Colonic mucosa (tissue), 4 donors: ENCODE measurements at regions not wholly inside any gene's neighbourhood (a gene's known extent, or its start where the extent isn't known, plus 50 kb on each side); places are given as distances from the start of the nearest gene placed in this dataset.
"Not testable (repeated sequence)": the region's sequence is repeated elsewhere in the genome, so short reads cannot be mapped to it uniquely, and the experiment has no call there.

Source experiments
- DNase-seq: peaks from one replicate; pipeline ENCODE4 v3.0.0-alpha.2; 2020
- H3K27ac ChIP-seq: fragments of 200-600 bp; one replicate; pipeline ENCODE4 v1.8.0; 2021
- H3K27me3 ChIP-seq: fragments of 200-600 bp; one replicate; pipeline ENCODE4 v1.8.0; 2021
- H3K36me3 ChIP-seq: fragments of 200-600 bp; one replicate; pipeline ENCODE4 v1.8.0; 2021
- H3K4me1 ChIP-seq: fragments of 200-600 bp; one replicate; pipeline ENCODE4 v1.8.0; 2021; ENCODE audit warnings: mild to moderate bottlenecking
- H3K4me3 ChIP-seq: fragments of 200-600 bp; one replicate; pipeline ENCODE4 v1.8.0; 2021
- H3K9ac ChIP-seq, 2 donors: one replicate each; pipeline ENCODE4 v1.7.0; 2013; ENCODE audit warnings: control low read depth in 2 of 2, low read depth in 2 of 2, low read length in 2 of 2
- H3K9me3 ChIP-seq: fragments of 200-600 bp; one replicate; pipeline ENCODE4 v1.8.0; 2021
- intact Hi-C: fragments of 100-400 bp; cut with DNase I; formaldehyde crosslinking; loops from one replicate; pipeline ENCODE4 v1.14.1; 2022
- TF ChIP-seq, protein P1 (sequence below): fragments of 200-600 bp; IDR thresholded peaks from one replicate; pipeline ENCODE4 v1.8.0; 2022; ENCODE audit warnings: antibody characterized with exemption, mild to moderate bottlenecking
- donor health status: healthy.
- donor health status: DM: no; HTN: no; CAD: no.
- donor health status: DM: no; HTN: no; CAD: no.

DNA sequence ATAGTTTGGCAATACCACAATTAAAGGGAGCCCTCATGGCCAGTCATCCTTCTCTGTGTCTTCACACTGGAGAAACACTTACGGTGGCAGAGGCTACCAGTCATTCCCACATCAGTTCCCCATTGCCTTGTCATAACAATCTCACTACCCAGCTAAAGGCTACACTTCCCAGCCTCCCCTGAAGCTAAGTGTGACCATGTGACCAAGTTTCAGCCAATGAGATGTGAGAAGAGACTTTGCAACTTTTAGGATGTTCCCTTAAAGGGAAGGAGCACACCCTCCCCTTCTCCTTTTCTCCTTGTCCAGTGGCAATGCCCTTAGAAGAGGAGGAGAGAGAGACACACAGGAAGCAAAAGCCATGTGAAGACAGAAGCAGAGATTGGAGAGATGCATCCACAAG is 89.0 kb upstream of the RAB12 start:
- Histone ChIP-seq H3K4me1 (no peaks in the 10 kb centered on the region), H3K9ac (no peak overlapping the region), H3K4me3 (no peak overlapping the region), H3K9me3 (no peaks in the 10 kb centered on the region), H3K27me3 (no peaks in the 10 kb centered on the region), H3K36me3 (no peaks in the 10 kb centered on the region), H3K27ac (no peak overlapping the region)
- intact Hi-C loops, result no loop called here
- no peak for DNase-seq
- TF ChIP-seq, protein P1, sequence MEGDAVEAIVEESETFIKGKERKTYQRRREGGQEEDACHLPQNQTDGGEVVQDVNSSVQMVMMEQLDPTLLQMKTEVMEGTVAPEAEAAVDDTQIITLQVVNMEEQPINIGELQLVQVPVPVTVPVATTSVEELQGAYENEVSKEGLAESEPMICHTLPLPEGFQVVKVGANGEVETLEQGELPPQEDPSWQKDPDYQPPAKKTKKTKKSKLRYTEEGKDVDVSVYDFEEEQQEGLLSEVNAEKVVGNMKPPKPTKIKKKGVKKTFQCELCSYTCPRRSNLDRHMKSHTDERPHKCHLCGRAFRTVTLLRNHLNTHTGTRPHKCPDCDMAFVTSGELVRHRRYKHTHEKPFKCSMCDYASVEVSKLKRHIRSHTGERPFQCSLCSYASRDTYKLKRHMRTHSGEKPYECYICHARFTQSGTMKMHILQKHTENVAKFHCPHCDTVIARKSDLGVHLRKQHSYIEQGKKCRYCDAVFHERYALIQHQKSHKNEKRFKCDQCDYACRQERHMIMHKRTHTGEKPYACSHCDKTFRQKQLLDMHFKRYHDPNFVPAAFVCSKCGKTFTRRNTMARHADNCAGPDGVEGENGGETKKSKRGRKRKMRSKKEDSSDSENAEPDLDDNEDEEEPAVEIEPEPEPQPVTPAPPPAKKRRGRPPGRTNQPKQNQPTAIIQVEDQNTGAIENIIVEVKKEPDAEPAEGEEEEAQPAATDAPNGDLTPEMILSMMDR, result no peak

DNA sequence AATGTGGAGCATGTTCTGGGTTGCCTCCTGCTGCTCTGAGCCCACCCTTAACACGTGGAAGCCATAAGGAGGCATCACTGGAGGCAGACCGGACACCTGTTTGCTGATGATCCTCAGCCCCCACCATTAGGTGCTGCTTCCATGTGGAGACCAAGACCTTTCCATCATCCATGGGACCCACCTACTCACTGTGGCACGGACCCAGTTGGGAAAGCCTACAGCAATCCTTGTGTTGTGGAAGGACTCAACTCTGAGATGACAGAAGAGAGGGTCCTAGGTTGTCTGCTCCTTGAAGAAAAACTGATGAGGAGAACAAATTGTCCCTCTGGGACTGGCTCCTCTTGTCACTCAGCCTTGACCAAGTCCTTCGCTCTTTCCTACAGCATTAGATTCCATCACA is 86.5 kb upstream of the RAB12 start:
- Histone ChIP-seq H3K9ac (no peak overlapping the region), H3K27ac (no peak overlapping the region), H3K9me3 (no peaks in the 10 kb centered on the region), H3K4me1 (no peaks in the 10 kb centered on the region), H3K36me3 (no peaks in the 10 kb centered on the region), H3K4me3 (no peak overlapping the region), H3K27me3 (no peaks in the 10 kb centered on the region)
- no peak for DNase-seq
- TF ChIP-seq, protein P1, result no peak
- intact Hi-C loops, result no loop called here

DNA sequence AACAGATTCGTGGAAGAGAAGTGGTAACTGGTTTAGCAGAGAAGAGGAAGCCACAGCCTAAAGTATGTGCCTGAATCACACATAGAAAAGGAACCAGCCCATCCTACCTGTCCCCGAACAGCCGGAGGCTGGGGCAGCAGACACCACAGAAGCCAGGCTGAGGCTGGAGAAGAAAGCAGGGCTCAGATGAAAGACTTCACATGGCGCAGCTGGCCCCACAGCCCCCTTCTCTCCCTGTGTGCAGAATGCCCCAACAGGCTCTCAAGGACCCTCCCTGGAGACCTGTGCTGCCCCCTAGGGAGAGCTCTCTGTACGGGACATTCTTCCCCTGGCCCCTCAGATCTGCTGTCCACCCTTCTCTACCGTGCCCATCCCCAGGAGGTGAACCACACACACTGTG is 83.5 kb upstream of the RAB12 start:
- Histone ChIP-seq H3K27me3 (no peaks in the 10 kb centered on the region), H3K9ac (no peak overlapping the region), H3K4me3 (no peak overlapping the region), H3K27ac (no peak overlapping the region), H3K9me3 (no peaks in the 10 kb centered on the region), H3K36me3 (no peaks in the 10 kb centered on the region), H3K4me1 (no peaks in the 10 kb centered on the region)
- TF ChIP-seq, protein P1, result no peak
- no peak for DNase-seq
- intact Hi-C loops, result no loop called here

DNA sequence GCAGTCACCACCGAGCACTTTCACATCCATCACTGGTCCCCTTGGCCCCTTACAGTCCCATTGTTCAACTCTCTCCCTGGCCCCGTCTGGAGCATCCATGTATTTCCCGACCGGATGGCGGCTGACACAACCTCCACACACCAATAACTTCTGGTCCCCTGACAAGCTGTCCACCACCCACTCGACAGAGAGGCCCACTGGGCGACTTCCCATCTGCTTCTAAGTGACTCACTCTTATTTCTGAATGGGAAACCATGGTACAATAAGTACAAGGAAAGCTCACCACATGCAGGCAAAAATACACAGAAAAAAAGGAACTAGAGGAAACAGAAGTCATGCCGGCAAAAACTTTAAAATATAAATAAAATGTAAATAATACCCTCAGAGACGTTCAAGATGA is 82.9 kb upstream of the RAB12 start:
- H3K36me3 ChIP-seq, result no peaks in the 10 kb centered on the region
- DNase-seq, result no peak
- no peaks in the 10 kb centered on the region for H3K9me3 ChIP-seq

DNA sequence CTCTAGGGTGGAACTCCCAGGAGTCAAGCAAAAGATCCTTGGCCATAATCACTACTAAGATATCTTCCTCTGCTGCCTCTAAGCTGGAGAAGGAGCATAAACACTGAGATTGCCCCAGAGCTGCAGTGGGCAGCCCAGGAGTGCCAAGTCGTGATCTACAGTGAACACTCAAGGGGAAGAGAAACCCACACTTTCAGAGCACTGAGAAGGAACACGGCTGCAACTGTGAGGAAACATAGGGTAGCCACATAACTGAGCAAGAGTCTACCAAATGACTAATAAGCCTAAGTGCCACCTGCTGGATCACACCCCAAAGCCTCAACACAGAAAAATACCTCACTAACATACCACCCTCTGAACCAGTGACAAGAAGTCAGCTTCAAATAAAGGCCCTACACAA is 79.6 kb upstream of the RAB12 start:
- H3K27me3 ChIP-seq, result no peaks in the 10 kb centered on the region
- intact Hi-C loops, result no loop called here
- no peaks in the 10 kb centered on the region for H3K4me1 ChIP-seq
- H3K4me3 ChIP-seq, result no peak overlapping the region
- H3K27ac ChIP-seq, result no peak overlapping the region
- TF ChIP-seq, protein P1, result no peak
- no peaks in the 10 kb centered on the region for H3K9me3 ChIP-seq
- H3K9ac ChIP-seq, result no peak overlapping the region
- no peaks in the 10 kb centered on the region for H3K36me3 ChIP-seq
- no peak for DNase-seq

More for the DNA sequence above, 82.9 kb upstream of the RAB12 start:
- no peak overlapping the region for H3K4me3 ChIP-seq
- no peaks in the 10 kb centered on the region for H3K4me1 ChIP-seq
- H3K9ac ChIP-seq, result no peak overlapping the region
- H3K27me3 ChIP-seq, result no peaks in the 10 kb centered on the region
- H3K27ac ChIP-seq, result no peak overlapping the region
- TF ChIP-seq, protein P1, result no peak
- intact Hi-C loops, result no loop called here

DNA sequence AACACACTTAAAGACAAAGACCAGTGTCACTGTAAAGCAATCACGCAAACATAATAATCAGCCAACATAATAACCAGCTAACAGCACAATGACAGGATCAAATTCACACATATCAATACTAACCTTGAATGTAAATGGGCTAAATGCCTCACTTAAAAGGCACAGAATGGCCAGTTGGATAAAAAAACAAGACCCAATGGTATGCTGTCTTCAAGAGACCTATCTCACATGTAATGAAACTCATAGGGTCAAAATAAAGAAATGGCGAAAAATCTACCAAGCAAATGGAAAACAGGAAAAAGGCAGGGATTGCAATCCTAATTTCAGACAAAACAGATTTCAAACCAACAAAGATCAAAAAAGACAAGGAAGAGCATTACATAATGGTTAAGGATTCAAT is 78.2 kb upstream of the RAB12 start:
- H3K36me3 ChIP-seq, H3K9me3 ChIP-seq, intact Hi-C loops, H3K4me3 ChIP-seq, H3K27me3 ChIP-seq, H3K4me1 ChIP-seq, H3K9ac ChIP-seq, DNase-seq, H3K27ac ChIP-seq: not testable (repeated sequence)
